H9 (cell line): ENCODE measurements at regions not wholly inside any gene's neighbourhood (a gene's known extent, or its start where the extent isn't known, plus 50 kb on each side); places are given as distances from the start of the nearest gene placed in this dataset.

ENCODE experiments used
- DNase-seq: peaks from one replicate; pipeline ENCODE4 v3.0.0-alpha.2; 2017
- H2AFZ ChIP-seq: one replicate; pipeline ENCODE4 v1.6.1; 2013; ENCODE audit warnings: mild to moderate bottlenecking, low read length, control low read depth, moderate library complexity
- H2AK5ac ChIP-seq: 2 replicates; pipeline ENCODE4 v1.6.1; 2013; ENCODE audit warnings: low read length, control low read depth, mixed read lengths; ENCODE audit not compliant: insufficient read length
- H2BK120ac ChIP-seq: one replicate; pipeline ENCODE4 v1.6.1; 2013; ENCODE audit warnings: low read depth, mild to moderate bottlenecking, low read length, control low read depth, inconsistent platforms; ENCODE audit not compliant: poor library complexity, severe bottlenecking
- H2BK12ac ChIP-seq: 2 replicates; pipeline ENCODE4 v1.6.1; 2013; ENCODE audit warnings: low read length, control low read depth, mixed read lengths, low read depth; ENCODE audit not compliant: insufficient read length
- H2BK15ac ChIP-seq: 2 replicates; pipeline ENCODE4 v1.6.1; 2013; ENCODE audit warnings: low read depth, low read length, control low read depth
- H2BK20ac ChIP-seq: one replicate; pipeline ENCODE4 v1.6.1; 2013; ENCODE audit warnings: low read depth, mild to moderate bottlenecking, low read length, control low read depth, inconsistent platforms; ENCODE audit not compliant: poor library complexity, severe bottlenecking
- H2BK5ac ChIP-seq: 2 replicates; pipeline ENCODE4 v1.6.1; 2013; ENCODE audit warnings: low read length, control low read depth, mixed read lengths; ENCODE audit not compliant: insufficient read length
- H3K14ac ChIP-seq: 2 replicates; pipeline ENCODE4 v1.6.1; 2013; ENCODE audit warnings: low read length, control low read depth; ENCODE audit not compliant: insufficient read depth
- H3K18ac ChIP-seq: 2 replicates; pipeline ENCODE4 v1.6.1; 2013; ENCODE audit warnings: low read depth, mild to moderate bottlenecking, mixed read lengths, low read length, control low read depth; ENCODE audit not compliant: insufficient read length
- H3K23ac ChIP-seq: 2 replicates; pipeline ENCODE4 v1.6.1; 2013; ENCODE audit warnings: low read length, control low read depth, mixed read lengths, low read depth; ENCODE audit not compliant: insufficient read length
- H3K23me2 ChIP-seq: 2 replicates; pipeline ENCODE4 v1.6.1; 2013; ENCODE audit warnings: low read depth, mild to moderate bottlenecking, mixed read lengths, low read length, control low read depth; ENCODE audit not compliant: insufficient read length, poor library complexity, severe bottlenecking
- H3K27ac ChIP-seq: 2 replicates; pipeline ENCODE4 v1.5.1; 2013; ENCODE audit warnings: low read length, control low read depth, mixed read lengths, low read depth; ENCODE audit not compliant: insufficient read length
- H3K27me3 ChIP-seq: 2 replicates; pipeline ENCODE4 v1.6.1; 2013; ENCODE audit warnings: low read length, control low read depth, inconsistent platforms; ENCODE audit not compliant: insufficient read depth
- H3K4ac ChIP-seq: 2 replicates; pipeline ENCODE4 v1.6.1; 2013; ENCODE audit warnings: low read depth, mild to moderate bottlenecking, control low read depth, inconsistent platforms, low read length, moderate library complexity
- H3K4me1 ChIP-seq: 2 replicates; pipeline ENCODE4 v1.6.1; 2013; ENCODE audit warnings: low read length, control low read depth, inconsistent platforms; ENCODE audit not compliant: insufficient read depth
- H3K4me2 ChIP-seq: 2 replicates; pipeline ENCODE4 v1.6.1; 2013; ENCODE audit warnings: low read length, control low read depth, mixed read lengths; ENCODE audit not compliant: insufficient read length, insufficient read depth
- H3K56ac ChIP-seq: 2 replicates; pipeline ENCODE4 v1.6.1; 2013; ENCODE audit warnings: low read depth, mild to moderate bottlenecking, mixed read lengths, low read length, control low read depth; ENCODE audit not compliant: insufficient read length
- H3K79me1 ChIP-seq: 2 replicates; pipeline ENCODE4 v1.6.1; 2013; ENCODE audit warnings: low read depth, mild to moderate bottlenecking, moderate library complexity, low read length, control low read depth, inconsistent platforms; ENCODE audit not compliant: insufficient read depth, poor library complexity, severe bottlenecking
- H3K79me2 ChIP-seq: 2 replicates; pipeline ENCODE4 v1.6.1; 2013; ENCODE audit warnings: low read length, control low read depth, inconsistent platforms; ENCODE audit not compliant: insufficient read depth
- H3K9ac ChIP-seq: 2 replicates; pipeline ENCODE4 v1.6.1; 2013; ENCODE audit warnings: low read length, control low read depth, mixed read lengths; ENCODE audit not compliant: insufficient read length; ENCODE audit errors: extremely low read depth
- H3K9me3 ChIP-seq: one replicate; pipeline ENCODE4 v1.6.1; 2013; ENCODE audit warnings: low read depth, low read length, inconsistent platforms; ENCODE audit not compliant: control insufficient read depth
- H3T11ph ChIP-seq: one replicate; pipeline ENCODE4 v1.6.1; 2013; ENCODE audit warnings: mild to moderate bottlenecking, low read length, control low read depth, inconsistent platforms
- H4K20me1 ChIP-seq: one replicate; pipeline ENCODE4 v1.6.1; 2013; ENCODE audit not compliant: control insufficient read depth, insufficient read length, insufficient read depth
- H4K5ac ChIP-seq: 2 replicates; pipeline ENCODE4 v1.6.1; 2013; ENCODE audit warnings: low read depth, mild to moderate bottlenecking, mixed read lengths, low read length, control low read depth; ENCODE audit not compliant: insufficient read length
- H4K8ac ChIP-seq: replicated peaks from 2 replicates; pipeline ENCODE4 v1.6.1; 2013; ENCODE audit warnings: low read length, control low read depth, mixed read lengths, low read depth; ENCODE audit not compliant: insufficient read length
- H4K91ac ChIP-seq: 2 replicates; pipeline ENCODE4 v1.6.1; 2013; ENCODE audit warnings: low read depth, mild to moderate bottlenecking, moderate library complexity, mixed read lengths, low read length, control low read depth; ENCODE audit not compliant: insufficient read length
- H3K27ac Mint-ChIP-seq, 3 experiments: 2 replicates in 2 of 3; 3 replicates in 1 of 3; pipeline ENCODE4 v1.8.0; 2020 to 2021; ENCODE audit warnings: mixed read lengths in 3 of 3, mild to moderate bottlenecking in 1 of 3, moderate library complexity in 1 of 3
- H3K27me3 Mint-ChIP-seq: 2 replicates; pipeline ENCODE4 v1.8.0; 2021; ENCODE audit warnings: low read depth, mild to moderate bottlenecking, moderate library complexity, mixed read lengths
- H3K36me3 Mint-ChIP-seq, 3 experiments: 2 replicates in 2 of 3; 3 replicates in 1 of 3; pipeline ENCODE4 v1.8.0; 2020 to 2021; ENCODE audit warnings: low read depth in 3 of 3, mixed read lengths in 3 of 3; ENCODE audit not compliant: insufficient read depth in 1 of 3
- H3K4me1 Mint-ChIP-seq, 2 experiments: 2 replicates each; pipeline ENCODE4 v1.8.0; 2020; ENCODE audit warnings: mixed read lengths in 2 of 2
- H3K4me3 Mint-ChIP-seq, 2 experiments: 2 replicates in 1 of 2; 3 replicates in 1 of 2; pipeline ENCODE4 v1.8.0; 2020 to 2021; ENCODE audit warnings: mild to moderate bottlenecking in 2 of 2, mixed read lengths in 2 of 2, moderate library complexity in 1 of 2
- H3K9me3 Mint-ChIP-seq, 2 experiments: 2 replicates in 1 of 2; 3 replicates in 1 of 2; pipeline ENCODE4 v1.8.0; 2020; ENCODE audit warnings: mild to moderate bottlenecking in 2 of 2, mixed read lengths in 2 of 2, moderate library complexity in 1 of 2
- WGBS: extraction: QIAGEN DNeasy Blood & Tissue Kit; methylation state at CpG from one replicate; pipeline ENCODE4 v1.1.7; 2013; ENCODE audit warnings: missing lambda C conversion rate, low lambda C conversion rate, mixed read lengths; ENCODE audit not compliant: insufficient read length; ENCODE audit errors: extremely low coverage; 5-methylcytosine and 5-hydroxymethylcytosine counted together
- TF ChIP-seq, protein P1 (sequence below): fragments of 200-600 bp; sonication (generic); conservative IDR thresholded peaks from 3 replicates; pipeline ENCODE4 v1.8.0; 2021; ENCODE audit warnings: antibody characterized with exemption, mild to moderate bottlenecking

DNA sequence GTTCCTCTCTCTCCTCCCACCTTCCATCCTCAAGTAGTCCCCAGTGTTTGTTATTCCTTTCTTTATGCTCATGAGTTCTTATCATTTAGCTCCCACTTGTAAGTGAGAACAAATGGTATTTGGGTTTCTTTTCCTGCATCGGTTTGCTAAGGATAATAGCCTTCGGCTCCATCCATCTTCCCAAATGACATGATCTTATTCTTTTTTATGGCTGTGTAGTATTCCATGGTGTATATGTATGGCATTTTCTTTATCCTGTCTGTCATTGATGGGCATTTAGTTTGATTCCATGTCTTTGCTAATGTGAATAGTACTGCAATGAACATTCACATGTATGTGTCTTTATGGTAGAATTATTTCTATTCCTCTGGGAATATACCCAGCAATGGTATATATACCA, 62.4 kb upstream of the CFAP161 start:
- Histone ChIP-seq H3K23me2 (no peaks in the 10 kb centered on the region), H2AFZ (no peak overlapping the region), H4K20me1 (no peaks in the 10 kb centered on the region), H3K23ac (no peak overlapping the region), H3K79me2 (no peaks in the 10 kb centered on the region), H2BK12ac (no peak overlapping the region), H3K4me1 (no peaks in the 10 kb centered on the region), H3K27ac (no peak overlapping the region), H2AK5ac (no peak overlapping the region), H4K8ac (no peak overlapping the region), H2BK120ac (no peak overlapping the region), H3K79me1 (no peaks in the 10 kb centered on the region), H4K5ac (no peak overlapping the region), H2BK15ac (no peak overlapping the region), H3K14ac (no peak overlapping the region), H3T11ph (no peak overlapping the region), H4K91ac (no peak overlapping the region), H3K4ac (no peak overlapping the region), H2BK5ac (no peak overlapping the region), H3K56ac (no peak overlapping the region), H2BK20ac (no peak overlapping the region), H3K9me3 (no peaks in the 10 kb centered on the region), H3K4me2 (no peak overlapping the region), H3K18ac (no peak overlapping the region), H3K9ac (no peak overlapping the region), H3K27me3 (no peaks in the 10 kb centered on the region)
- TF ChIP-seq, protein P1, sequence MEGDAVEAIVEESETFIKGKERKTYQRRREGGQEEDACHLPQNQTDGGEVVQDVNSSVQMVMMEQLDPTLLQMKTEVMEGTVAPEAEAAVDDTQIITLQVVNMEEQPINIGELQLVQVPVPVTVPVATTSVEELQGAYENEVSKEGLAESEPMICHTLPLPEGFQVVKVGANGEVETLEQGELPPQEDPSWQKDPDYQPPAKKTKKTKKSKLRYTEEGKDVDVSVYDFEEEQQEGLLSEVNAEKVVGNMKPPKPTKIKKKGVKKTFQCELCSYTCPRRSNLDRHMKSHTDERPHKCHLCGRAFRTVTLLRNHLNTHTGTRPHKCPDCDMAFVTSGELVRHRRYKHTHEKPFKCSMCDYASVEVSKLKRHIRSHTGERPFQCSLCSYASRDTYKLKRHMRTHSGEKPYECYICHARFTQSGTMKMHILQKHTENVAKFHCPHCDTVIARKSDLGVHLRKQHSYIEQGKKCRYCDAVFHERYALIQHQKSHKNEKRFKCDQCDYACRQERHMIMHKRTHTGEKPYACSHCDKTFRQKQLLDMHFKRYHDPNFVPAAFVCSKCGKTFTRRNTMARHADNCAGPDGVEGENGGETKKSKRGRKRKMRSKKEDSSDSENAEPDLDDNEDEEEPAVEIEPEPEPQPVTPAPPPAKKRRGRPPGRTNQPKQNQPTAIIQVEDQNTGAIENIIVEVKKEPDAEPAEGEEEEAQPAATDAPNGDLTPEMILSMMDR, result no peak
- no CpG with 5 or more reads among the region's 2 CpGs for WGBS
- peaks cover 3% of the 10 kb centered on the region for H3K27me3 Mint-ChIP-seq
- H3K36me3 Mint-ChIP-seq, result no peaks in the 10 kb centered on the region
- DNase-seq, result no peak
- H3K4me3 Mint-ChIP-seq, result no peak overlapping the region
- H3K4me1 Mint-ChIP-seq, result peaks cover 0 to 4% of the 10 kb centered on the region in 2 experiments; a peak in 1 of 4 replicates
- H3K9me3 Mint-ChIP-seq, result no peaks in the 10 kb centered on the region; a peak in 1 of 5 replicates
- no peak overlapping the region for H3K27ac Mint-ChIP-seq
